Testis (tissue), 2 donors: ENCODE measurements at regions not wholly inside any gene's neighbourhood (a gene's known extent, or its start where the extent isn't known, plus 50 kb on each side); places are given as distances from the start of the nearest gene placed in this dataset.

Experiments
- DNase-seq: peaks from one replicate; pipeline ENCODE4 v3.0.0-alpha.2; 2019
- H3K27ac ChIP-seq, 2 donors: fragments of 200-600 bp; sonication (generic); one replicate each; pipeline ENCODE4 v1.5.1; 2019
- H3K27me3 ChIP-seq: fragments of 200-600 bp; sonication (generic); one replicate; pipeline ENCODE4 v1.5.1; 2019
- H3K36me3 ChIP-seq: fragments of 200-600 bp; sonication (generic); one replicate; pipeline ENCODE4 v1.5.1; 2017; ENCODE audit warnings: low read depth; ENCODE audit errors: missing control alignments
- H3K4me1 ChIP-seq: fragments of 200-600 bp; sonication (generic); one replicate; pipeline ENCODE4 v1.5.1; 2019
- H3K4me3 ChIP-seq, 2 donors: fragments of 200-600 bp; sonication (generic); one replicate each; pipeline ENCODE4 v1.5.1; 2017 to 2019
- H3K9me3 ChIP-seq: fragments of 200-600 bp; sonication (generic); one replicate; pipeline ENCODE4 v1.5.1; 2017
- POLR2A ChIP-seq: fragments of 450-650 bp; IDR thresholded peaks from one replicate; pipeline ENCODE4 v1.6.1; 2017; ENCODE audit warnings: antibody characterized with exemption, mild to moderate bottlenecking, moderate library complexity
- WGBS, 2 donors: methylation state at CpG; one replicate each; pipeline ENCODE4 v1.1.5; 2018; 5-methylcytosine and 5-hydroxymethylcytosine counted together
- intact Hi-C: fragments of 100-400 bp; cut with DNase I; formaldehyde crosslinking; loops from one replicate; pipeline ENCODE4 v1.15.1; 2023; ENCODE audit warnings: low total_unique reads
- TF ChIP-seq, protein P1 (sequence below), 3 experiments: fragments of 450-650 bp in 2 of 3; fragments of 200-600 bp in 1 of 3; sonication (generic) in 1 of 3; IDR thresholded peaks; one replicate each; pipeline ENCODE4 v1.5.1; 2016 to 2019; ENCODE audit warnings: antibody characterized with exemption in 3 of 3, mild to moderate bottlenecking in 2 of 3, moderate library complexity in 1 of 3

DNA sequence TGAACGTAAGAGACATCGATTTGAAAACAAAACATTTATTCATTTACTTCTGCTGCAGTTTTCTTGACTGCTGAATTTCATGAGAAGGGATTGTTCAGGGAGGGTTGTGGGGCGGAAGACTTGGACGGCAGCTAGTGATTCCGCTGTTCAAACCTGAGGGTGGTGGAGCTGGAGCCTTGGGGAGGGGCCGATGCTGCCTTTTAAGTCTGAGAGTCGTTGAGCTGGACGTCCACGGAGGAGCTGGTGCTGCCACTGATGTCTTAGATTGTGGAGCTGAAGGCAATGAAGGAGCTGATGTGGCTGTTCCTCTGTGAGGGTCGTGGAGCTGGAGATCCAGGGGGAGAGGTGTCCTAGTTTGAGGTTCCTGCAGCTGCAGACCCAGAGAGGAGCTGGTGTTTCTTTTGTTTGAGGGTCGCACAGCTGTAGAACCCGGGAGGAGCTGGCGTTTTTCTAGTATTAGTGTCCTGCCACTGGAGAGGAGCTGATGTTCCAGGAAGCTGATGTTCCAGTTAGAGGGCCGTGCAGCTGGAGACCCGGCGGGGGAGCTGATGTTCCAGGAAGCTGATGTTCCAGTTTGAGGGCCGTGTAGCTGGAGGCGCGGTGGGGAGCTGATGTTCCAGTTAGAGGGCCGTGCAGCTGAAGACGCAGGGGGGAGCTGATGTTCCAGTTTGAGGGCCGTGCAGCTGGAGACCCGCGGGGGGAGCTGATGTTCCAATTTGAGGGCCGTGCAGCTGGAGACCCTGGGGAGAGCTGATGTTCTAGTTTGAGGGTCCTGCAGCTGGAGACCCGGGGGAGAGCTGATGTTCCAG lies 150.9 kb downstream of the RTP5 start:
- H3K9me3 ChIP-seq: no peaks in the 10 kb centered on the region
- no peaks in the 10 kb centered on the region for H3K36me3 ChIP-seq
- 46 to 53% methylated on average over 26 of the region's 26 CpGs for WGBS, 2 donors
- H3K4me1 ChIP-seq: no peaks in the 10 kb centered on the region
- H3K27ac ChIP-seq: peak overlapping the region in 1 of 2 donors; percentile 59
- DNase-seq: peak; percentile 78
- intact Hi-C loops: no loop called here
- H3K27me3 ChIP-seq: no peaks in the 10 kb centered on the region
- H3K4me3 ChIP-seq: no peak overlapping the region
- no peak for TF ChIP-seq POLR2A
- TF ChIP-seq, protein P1, sequence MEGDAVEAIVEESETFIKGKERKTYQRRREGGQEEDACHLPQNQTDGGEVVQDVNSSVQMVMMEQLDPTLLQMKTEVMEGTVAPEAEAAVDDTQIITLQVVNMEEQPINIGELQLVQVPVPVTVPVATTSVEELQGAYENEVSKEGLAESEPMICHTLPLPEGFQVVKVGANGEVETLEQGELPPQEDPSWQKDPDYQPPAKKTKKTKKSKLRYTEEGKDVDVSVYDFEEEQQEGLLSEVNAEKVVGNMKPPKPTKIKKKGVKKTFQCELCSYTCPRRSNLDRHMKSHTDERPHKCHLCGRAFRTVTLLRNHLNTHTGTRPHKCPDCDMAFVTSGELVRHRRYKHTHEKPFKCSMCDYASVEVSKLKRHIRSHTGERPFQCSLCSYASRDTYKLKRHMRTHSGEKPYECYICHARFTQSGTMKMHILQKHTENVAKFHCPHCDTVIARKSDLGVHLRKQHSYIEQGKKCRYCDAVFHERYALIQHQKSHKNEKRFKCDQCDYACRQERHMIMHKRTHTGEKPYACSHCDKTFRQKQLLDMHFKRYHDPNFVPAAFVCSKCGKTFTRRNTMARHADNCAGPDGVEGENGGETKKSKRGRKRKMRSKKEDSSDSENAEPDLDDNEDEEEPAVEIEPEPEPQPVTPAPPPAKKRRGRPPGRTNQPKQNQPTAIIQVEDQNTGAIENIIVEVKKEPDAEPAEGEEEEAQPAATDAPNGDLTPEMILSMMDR (IDR thresholded peaks at IDR 0.05): peak in 1 of 3 experiments; percentile 2

DNA sequence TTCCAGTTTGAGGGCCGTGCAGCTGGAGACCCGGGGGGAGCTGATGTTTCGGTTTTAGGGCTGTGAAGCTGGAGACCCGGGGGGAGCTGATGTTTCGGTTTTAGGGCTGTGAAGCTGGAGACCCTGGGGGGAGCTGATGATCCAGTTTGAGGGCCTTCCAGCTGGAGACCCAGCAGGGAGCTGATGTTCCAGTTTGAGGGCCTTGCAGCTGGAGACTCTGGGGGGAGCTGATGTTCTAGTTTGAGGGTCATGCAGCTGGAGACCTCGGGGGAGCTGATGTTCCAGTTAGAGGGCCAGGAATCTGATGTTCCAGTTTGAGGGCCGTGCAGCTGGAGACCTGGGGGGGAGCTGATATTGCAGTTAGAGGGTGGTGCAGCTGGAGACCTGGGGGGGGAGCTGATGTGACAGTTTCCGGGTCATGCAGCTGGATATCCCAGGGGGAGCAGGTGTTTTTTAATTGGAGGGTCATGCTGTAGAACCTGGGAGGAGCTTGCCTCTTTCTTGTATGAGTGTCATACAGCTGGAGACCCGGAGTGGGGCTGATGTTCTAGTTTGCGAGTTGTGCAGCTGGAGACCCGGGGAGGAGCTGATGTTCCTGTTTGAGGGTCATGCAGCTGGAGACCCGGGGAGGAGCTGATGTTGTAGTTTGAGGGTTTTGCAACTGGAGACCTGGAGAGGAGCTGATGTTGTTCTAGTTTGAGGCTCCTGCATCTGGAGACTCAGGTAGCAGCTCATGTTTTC lies 153.2 kb downstream of the RTP5 start:
- intact Hi-C loops: no loop called here
- Histone ChIP-seq H3K27me3 (no peaks in the 10 kb centered on the region), H3K27ac (no peak overlapping the region), H3K9me3 (no peaks in the 10 kb centered on the region), H3K4me1 (no peaks in the 10 kb centered on the region), H3K36me3 (no peaks in the 10 kb centered on the region), H3K4me3 (no peak overlapping the region)
- WGBS, 2 donors: 71 to 88% methylated on average over 11 to 12 of the region's 12 CpGs
- no peak for DNase-seq
- TF ChIP-seq, protein P1 (IDR thresholded peaks at IDR 0.05): no peak

DNA sequence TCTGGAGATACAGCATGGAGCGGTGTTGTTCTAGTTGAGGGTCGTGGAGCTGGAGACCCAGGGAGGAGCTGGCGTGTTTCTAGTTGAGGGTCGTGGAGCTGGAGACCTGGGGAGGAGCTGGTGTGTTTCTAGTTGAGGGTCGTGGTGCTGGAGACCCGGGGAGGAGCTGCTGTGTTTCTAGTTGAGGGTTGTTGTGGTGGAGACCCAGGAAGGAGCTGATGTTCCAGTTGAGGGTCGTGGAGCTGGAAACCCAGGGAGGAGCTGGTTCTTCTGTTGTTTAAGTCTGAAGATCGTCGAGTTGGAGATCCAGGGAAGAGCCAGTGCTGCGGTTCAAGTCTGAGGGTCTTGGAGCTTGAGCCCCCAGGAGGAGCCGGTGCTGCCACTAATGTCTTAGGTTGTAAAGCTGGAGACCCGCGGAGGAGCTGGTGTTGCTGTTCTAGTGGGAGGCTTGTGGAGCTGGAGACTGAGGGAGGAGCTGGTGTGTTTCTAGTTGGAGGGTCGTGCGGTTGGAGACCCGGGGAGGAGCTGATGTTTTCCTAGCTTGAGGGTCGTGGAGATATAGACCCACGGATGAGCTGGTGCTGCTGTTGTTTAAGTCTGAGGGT lies 155.3 kb downstream of the RTP5 start:
- TF ChIP-seq POLR2A: no peak
- TF ChIP-seq, protein P1 (IDR thresholded peaks at IDR 0.05): no peak
- H3K4me3 ChIP-seq: no peak overlapping the region
- 88 to 91% methylated on average over 18 of the region's 18 CpGs for WGBS, 2 donors

DNA sequence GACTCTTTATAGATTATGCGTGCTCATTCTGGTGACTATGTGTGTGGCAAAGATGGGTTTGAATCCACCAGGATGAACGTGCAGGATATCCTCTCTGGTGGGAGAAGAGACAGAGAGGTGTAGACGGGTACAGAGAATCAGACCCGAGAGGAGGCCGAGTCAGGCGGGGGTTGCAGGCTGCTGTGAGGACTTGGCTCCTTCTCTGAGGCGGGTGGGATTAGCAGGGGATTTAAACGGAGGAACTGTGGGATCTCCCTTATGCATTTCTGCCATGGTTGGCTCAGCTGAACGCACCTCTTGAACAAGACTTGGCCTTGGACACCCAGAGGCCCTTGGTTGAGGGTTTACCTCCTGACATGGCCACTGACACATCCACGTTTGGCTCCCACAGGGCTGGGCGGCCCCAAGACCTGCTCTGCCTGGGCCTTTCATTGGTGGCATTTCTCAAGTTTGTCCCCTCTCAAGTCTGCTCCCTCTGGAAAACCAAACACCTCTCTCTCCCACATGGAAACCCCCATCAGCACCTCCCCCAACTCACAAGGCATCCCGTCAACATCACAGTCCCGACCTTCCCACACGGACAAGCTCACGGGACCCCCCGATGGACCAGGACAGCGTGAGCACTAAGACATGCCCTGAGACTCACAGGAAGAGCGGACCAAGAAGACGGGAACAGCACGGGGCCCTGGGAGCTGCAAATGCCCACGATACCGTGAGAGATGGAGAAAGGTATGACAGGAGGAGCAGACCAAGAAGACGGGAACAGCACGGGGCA lies 158.3 kb downstream of the RTP5 start:
- no peaks in the 10 kb centered on the region for H3K9me3 ChIP-seq
- no peak for DNase-seq
- intact Hi-C loops: no loop called here

More for the DNA sequence above, 155.3 kb downstream of the RTP5 start:
- no peaks in the 10 kb centered on the region for H3K27me3 ChIP-seq
- no peaks in the 10 kb centered on the region for H3K36me3 ChIP-seq
- intact Hi-C loops: no loop called here
- H3K27ac ChIP-seq: no peak overlapping the region
- no peaks in the 10 kb centered on the region for H3K4me1 ChIP-seq
- no peaks in the 10 kb centered on the region for H3K9me3 ChIP-seq
- no peak for DNase-seq

More for the DNA sequence above, 158.3 kb downstream of the RTP5 start:
- Histone ChIP-seq H3K27me3 (no peaks in the 10 kb centered on the region), H3K4me1 (no peaks in the 10 kb centered on the region), H3K27ac (no peak overlapping the region), H3K36me3 (no peaks in the 10 kb centered on the region), H3K4me3 (no peak overlapping the region)
- WGBS, 2 donors: 94% methylated on average over 24 of the region's 24 CpGs
- TF ChIP-seq POLR2A: no peak
- TF ChIP-seq, protein P1 (IDR thresholded peaks at IDR 0.05): no peak
